Activated CD4-positive, alpha-beta T cell treated with anti-CD3 and anti-CD28 coated beads, Interleukin-10, Interleukin-2, amounts not matched to agents 100 ng/mL and 50 ng/mL, durations not matched to agents 16 hours and 8 hours (primary cell): ENCODE measurements at regions not wholly inside any gene's neighbourhood (a gene's known extent, or its start where the extent isn't known, plus 50 kb on each side); places are given as distances from the start of the nearest gene placed in this dataset.

Source experiments
- DNase-seq: peaks from one replicate; pipeline ENCODE4 v3.0.0-alpha.2; 2020

DNA sequence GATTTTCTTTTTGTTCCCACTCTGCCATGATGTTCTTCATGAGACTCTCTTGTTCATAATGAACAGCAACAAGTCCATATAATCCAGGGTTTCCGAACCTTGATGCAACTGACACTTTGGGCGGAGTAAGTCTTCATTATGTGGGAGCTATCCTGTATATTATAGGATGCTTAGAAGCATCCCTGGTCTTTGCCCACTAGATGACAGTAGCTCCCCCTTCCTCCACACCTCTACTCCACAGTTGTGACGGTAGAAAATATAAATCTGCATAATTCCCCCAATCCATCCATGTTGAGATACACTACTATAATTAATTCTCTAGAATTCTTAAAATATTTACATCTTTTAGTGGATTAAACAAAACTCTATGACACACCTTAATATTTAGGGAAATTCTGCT, 482.2 kb upstream of the CELF4 start:
- DNase-seq = no peak

DNA sequence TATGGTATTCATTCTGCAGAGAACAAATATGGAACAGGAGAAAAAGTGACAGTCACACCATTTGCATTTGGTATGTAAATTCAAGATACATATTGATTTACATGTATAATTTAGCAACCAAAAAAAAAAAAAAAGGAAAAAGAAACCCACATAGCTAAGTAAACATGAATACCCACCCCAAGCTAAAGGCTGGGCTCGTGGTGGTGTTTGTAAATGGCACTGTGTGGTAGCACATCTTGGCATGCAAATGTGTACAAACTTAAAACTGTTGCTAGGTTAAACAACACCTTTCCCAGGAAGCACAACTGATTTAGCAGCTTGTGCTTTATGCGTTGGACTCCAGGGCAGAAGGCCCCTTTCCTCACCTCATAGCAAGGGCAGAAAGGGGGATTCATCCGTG, 481.1 kb upstream of the CELF4 start:
- DNase-seq = no peak

DNA sequence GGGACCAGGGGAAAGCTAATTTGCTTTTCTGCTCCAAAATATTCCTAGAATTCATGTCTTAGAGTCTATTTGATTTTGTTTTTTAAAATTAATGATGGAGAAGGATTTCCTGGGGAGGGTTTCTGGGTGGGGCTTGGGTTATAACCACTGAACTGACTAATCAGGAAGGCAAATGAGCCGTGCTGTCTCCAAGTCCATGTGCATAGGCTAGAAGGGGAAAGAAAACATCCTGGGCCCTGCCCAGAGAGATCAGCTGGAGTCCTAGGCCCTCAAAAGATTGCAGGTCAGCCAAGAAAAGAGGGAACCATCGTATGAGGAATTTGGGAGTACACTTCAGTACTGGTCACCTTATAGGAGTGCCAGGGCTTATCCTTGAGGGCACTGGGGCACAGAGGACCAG, 480.2 kb upstream of the CELF4 start:
- DNase-seq = no peak

DNA sequence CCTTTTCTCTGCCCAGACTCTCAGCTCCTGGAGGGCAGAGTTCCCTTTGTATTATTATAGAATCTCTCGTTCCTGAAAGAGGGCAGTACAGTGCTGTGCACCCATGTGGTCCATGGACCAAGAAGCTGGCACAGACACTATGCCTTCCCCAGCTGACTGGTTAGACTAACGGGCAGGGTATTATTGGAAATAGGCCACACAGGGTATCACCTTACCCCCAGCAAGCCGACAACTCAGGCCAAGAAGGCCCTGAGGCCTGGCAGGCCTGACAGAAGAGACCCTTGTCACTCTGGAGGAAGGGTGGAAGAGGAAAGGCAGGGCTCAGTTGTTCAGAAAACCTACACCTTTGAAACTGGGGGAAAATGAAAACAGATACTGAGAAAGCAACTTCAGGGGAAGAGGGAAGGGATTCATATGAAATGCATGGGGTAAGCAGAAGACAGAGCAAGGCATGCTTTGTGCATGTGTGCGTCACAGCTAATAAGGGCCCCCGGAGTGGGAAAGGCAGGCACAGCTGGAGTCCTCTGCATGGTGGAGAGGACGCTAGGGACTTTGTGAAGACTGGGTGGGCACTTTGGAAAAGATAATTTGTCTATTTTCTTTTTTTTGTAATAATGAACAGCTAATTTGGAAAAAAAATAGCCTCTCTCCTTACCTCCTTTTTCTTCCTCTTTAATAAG, 476.8 kb upstream of the CELF4 start:
- no peak for DNase-seq

DNA sequence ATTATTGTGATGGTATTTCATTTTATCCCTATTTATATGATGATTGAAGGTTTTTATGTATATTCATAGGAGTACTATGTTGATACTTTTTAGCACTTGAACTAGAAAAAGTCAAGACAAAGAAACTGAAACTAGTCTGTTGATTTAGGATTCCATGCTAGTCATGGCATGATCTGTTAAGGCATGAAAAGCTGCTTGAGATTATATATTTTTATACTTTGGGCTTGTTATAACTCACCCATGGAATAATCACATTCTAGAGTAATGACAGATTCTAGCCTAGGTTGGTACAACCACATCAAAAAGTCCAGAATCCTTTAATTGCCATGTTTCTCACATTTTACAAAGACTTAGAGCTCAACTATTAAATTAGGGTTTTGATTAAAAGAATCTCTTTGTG, 472.6 kb upstream of the CELF4 start:
- DNase-seq = no peak

DNA sequence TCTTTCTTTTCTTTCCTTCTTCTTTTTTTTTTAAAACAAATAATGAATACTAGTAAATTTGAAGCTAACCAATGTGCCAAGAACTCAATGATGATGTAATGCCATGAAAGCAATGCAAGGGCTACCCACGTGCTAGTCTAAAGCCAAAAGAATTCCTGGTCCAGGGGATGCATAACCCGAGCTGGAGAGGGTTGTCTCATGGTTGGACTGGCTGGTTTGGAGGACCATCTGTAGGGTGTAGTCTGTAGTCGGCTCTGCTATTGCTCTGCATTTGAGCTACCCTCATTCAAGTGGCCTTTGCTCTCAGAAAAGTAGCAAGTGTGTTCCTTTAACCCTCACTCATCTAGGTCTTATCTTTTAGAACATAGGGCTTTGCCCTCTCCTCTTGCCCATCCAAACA, 469.6 kb upstream of the CELF4 start:
- no peak for DNase-seq

DNA sequence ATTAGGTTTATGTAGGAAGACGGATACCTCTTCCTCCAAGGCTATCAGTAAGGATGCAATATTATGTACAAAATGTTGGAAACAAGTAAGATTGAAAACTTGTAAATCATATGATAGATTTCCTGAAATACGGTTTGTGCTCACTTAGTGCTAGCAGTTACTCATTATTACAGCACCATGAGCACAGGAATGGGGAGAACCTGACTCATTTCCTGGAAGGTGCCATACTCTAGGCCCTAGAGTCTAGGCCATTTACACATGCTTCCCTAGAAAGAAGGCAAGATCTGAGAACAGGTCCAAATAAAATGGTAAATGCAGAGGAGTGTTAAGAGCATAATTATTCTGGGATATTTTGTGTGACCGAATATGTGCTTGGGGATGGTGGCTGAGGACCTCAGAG, 467.7 kb upstream of the CELF4 start:
- no peak for DNase-seq

DNA sequence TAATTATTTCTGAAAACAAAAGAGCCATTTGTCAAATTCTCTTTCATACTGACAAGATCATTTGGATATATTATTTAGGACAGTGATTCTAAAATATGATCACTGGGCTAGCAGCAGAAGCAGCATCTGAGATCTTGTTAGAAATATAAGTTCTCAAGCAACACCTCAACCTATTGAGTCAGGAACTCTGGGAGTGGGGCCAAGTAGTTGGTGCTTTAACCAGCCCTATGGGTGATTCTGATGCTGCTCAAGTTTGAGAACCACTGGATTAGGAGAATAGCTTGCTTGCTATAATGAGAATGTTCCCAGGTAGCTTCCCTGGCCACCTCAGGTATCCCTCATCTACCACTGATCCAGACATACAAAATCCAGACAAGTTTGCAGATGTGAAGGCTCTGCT, 466.9 kb upstream of the CELF4 start:
- DNase-seq = no peak

DNA sequence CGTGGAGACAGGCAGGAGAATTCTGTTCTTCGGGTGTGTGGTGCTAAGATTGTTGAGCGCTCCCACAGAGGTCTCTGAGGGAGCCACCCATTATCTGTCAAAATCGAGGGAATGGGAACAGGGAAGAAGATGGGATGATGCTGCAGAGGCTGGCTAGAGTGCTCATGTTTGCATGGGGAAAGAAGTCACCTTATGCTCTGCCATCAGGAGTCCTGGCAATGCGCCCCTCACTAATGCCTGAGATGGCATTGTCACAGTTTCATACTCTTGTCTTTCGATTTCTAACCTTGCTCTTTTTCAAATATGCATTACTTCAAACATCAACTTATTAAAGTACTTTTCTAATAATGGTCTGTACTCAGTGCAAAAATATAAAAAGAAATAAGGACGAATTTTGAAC, 463.3 kb upstream of the CELF4 start:
- DNase-seq = no peak

DNA sequence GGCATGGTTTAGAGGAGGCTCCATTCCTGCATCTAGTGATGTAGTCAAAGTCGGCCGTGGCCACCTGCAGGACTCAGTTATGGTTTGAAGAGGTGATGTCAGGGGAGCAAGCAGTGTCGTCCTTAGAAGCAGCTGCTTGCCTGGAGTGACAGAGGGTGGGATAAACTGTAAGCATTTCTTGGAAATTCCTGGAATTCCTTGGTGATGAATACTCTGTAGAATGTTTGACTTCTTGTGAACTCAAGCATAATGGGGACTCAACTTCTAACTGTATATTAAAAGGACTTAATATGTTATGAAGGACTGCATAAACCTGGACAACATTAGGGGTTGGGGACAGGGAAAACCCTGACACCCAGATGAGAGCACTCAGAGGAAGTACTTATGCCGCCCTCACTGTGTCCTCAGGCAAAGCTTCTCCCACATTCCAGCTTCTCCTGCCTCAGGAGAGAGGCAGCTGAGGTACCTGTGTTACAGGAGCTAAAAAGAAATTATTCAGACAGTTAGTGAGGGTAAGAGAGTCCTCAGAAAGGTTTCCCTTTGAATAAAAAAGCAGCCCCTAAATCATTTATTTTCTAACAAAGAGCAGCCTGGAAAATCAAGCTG, 459.9 kb upstream of the CELF4 start:
- DNase-seq = no peak

DNA sequence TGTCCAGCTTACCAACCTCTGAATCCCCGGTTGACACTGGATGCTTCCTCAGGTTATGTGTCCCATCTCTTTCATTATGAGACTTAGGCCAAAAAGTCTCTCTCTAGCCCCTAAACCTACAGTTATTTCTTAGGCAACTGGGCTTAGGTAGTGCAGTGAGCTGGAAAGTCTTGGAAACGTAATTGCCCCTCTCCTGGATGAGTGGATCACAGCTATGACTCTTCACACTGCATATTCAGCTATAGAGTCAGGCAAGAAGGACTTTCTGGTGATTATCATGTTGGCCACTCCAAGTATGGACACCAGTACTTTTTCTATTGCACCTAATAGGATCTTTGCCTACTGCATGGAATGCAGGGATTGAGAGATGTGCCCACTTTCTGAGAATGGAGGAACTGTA, 458.3 kb upstream of the CELF4 start:
- no peak for DNase-seq

DNA sequence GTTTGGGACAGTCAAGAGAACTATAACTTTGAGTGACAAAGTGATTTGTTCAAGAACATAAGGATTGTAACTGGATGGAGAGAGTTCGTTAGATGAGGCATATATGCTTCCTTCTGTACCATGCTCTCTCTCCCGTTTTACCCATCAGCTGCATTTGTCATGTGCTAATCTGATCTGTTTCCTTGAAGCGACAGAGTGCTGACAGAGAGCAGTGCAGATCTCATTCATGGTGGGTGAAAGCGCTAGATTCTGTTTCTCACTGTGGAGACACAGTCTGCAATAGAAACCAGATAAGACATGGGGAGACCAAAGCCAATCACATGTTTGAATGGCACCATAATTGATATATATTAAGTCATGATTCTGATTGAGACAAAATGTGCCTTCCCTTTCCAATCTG, 456.6 kb upstream of the CELF4 start:
- no peak for DNase-seq

DNA sequence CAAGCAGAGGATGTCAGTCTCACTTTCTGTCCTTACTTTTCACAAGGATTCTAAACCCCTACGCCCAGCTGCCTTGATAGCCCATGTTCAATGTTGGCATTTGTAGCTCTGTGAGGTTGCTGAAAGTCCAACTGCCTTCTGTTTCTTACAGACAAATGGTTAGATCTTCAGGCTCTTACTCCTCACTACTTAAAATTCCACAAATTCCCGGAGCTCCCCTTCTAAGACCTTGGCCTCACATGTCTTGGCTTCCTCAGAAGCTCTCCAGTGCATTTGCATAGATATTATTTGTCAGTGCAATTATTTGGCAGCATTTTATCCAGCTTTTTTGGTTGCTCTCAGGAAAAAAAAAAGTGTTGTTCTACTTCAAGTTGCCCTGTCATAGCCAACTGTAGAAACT, 453.7 kb upstream of the CELF4 start:
- no peak for DNase-seq

DNA sequence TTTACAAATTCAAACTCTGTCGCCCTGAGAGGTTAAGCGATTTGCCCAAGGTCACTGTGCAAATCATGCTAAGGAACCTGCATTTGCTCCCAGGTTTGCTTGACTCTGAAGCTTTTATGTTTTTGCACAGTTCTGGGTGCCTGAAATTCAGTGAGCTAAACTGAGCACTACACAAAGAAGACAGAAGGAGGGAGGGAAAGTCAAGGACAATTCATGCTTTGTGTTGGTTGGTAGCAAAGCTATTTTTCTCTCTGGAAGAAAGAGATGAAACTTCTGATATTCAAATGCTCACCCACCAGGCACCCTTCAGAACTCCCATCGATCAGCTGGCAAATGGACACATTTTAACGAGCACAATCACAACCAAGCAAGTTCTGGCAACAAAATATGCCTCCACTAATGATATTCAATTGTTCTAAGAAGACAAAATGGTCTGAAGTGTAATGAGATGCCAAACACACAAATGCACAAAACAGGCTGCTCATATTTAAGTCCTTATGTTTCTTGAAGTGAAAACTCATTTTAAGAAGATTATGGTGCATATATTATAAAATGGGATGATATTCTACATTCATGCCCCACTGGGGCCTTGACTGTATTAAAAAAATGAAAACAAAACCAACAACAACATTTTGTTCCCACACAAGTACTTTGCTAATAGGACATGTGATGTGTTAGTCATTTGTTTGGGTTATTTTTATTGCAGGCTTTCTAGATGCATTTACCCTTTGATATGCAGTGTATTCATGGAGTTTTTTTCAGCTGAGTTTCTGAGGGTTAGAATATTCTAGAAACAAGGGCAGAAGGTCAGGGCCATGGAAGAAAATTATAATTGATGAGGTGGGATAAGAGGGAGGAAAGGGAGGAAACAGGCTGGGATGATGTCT, 445.6 kb upstream of the CELF4 start:
- DNase-seq = no peak

DNA sequence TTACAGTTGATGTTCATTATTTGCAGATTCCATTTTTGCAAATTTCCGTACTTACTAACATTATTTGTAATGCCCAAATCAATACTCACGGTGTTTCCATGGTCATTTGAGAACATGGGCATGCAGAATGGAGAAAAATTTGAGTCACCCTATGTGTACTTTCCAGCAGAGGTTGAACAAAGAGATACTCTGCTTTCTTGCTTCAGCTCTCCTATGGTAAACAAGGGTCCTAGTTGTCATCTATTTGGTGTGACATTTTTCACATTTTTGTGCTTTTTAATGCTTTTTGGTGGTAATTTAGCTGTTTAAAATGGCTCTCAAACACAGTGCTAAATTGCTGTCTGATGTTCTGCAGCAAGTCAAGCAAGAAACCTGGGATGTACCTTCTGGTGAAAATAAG, 444.4 kb upstream of the CELF4 start:
- DNase-seq = no peak

DNA sequence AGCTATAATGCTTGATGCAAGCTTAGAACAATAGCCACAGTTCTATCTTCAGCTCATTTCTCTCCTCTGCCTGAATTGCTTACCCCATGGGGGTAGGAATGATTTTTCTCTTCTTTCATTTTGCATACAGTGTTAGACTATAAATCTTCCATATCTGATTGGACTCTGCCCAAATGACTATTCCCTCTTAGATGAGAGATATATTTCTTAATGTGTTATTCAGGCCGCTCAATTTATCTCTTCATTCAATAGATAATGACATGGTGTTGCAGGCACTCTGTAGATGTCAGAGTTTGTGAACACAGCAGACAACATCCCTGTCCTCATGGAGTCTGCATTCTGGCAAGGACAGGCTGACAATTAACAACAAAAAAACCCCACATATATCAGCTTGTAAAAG, 443.7 kb upstream of the CELF4 start:
- DNase-seq = no peak

DNA sequence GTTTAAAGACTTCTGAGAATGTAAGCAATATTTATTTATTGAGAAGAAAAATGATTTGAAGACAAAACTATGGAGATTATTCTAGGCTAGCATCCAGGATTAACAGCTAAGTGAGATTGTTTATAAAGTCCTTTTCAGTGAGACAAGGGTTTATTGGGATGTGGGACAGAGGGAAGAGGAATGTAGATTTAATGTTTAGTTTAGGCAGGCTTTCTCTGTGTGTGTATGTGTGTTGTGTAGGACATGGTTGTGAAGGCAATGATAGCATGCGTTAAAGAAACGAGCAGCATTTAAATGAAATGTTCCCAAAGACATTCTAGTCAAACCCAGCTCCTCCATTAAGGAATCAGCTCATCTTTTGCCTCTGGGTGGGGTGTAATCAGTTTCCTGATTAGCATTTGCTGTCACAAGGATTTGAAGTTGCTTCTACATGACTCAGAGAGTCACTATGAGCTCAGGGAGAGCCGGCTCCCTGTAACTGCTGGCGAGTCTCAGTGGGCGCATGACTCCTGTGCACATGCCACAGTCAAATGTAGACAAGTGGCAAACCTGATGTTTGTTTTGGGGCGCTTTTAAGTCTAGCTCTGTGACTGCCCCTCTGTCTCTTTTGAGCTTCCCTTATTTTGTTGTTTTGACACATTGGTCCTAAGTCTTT, 442.2 kb upstream of the CELF4 start:
- DNase-seq = no peak

DNA sequence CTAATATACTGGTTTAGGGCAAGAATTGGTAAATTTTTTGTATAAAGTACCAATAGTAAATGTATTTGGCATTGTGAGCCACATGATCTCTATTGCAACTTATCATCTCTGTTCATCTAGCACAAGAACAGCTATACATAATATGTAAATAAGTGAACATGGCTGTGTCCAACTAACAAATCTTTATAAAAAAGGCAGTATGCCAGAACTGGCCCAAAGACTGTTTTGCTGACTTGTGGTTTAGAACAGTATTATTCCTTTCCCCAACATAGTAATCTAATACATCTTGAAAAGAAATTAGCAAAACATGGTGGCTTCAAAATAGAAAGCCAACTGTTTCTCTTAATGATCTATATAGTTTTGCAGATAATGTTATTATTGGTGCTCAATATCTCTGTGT, 441.4 kb upstream of the CELF4 start:
- DNase-seq = no peak

DNA sequence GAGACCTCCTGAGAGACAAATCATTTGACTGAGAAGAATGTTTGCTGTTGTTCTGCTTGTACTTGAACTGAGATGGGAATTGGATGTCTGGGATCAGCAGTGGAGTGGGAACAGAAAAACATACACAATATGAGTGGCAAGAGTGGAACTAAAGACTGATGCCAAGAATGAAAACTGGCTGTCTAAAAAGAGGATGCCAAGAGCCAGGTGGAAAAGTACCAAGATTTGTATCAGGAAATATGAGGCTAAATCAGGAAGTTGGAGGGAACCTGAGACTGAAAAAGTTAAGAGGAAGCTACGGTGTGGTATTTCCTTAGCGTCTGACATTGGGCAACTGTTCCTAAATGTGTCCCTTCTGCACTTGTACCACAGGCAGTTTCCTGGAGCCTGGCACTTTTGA, 440.9 kb upstream of the CELF4 start:
- DNase-seq = no peak

DNA sequence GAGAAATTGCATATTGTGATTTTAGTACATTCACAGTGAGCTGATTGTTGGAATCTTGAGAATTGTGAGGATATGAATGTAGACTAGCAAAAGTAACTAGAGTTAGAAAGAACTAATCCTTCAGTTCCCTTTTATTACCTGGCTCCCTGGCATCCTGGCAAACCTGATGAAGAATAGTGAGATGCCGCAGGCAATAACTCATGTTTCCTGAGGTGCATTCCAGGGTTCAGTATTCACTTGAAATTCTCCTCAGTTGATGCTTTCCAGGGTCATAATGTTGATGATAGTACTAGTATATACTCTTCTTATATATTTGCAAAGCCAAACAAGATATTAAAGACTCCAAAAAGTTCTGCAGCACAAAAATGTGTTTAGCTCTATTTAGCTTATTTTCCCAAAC, 432.1 kb upstream of the CELF4 start:
- no peak for DNase-seq

DNA sequence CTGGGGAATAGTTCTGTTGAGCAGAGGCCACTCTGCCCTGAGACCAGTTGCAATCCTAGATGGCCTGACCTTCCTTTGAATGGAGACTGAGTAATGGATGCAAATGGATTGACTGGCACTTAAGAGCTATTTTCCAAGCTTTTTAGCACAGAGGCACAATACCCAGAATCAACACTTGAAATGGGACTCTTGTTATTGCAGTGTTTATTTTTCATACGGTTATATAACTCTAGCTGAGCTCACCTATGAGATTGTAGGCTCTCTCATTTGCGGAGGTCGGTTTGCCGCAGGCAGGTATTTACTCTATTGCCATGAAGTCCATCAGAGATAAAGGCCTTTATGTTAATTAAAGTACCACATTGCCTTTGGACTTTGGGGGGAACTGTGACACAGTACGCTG, 422.3 kb upstream of the CELF4 start:
- no peak for DNase-seq

DNA sequence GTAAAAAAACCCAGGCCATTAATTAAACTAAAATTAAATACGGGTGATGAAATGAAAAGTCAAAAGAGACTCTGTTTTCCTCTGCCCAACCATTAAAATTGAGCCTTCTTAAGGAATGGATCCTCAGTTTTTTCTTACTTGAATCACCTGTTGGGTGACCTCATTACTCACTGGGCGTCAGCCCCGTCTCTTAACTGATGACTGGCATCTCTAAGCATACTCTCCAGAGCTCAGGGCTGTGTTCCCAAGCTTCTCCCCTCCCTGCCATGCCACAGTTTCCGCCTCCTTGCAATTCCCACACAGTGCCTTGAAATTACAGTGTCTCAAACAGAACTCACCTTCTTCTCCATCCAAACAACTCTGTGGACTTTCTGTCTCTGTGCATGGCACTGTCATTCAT, 421.1 kb upstream of the CELF4 start:
- no peak for DNase-seq

DNA sequence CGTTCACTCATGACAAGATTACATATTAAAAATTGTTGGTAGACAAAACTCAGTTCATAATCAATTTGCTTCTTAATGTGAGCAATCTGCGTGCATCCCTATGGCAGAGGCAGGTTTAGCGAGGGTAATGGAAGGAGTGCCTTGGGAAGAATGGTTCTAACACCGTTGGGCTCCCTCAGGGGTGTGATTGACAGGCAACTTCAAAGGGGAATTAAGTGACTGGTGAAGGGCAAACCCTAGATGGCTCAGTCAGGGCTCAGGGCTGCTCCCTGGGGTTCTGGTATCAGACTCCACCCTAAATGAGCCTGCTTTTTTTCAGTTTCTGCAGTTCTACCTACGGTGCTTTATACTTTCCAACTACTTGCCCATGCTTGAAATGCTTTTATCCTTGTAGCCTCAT, 419.5 kb upstream of the CELF4 start:
- DNase-seq = no peak

DNA sequence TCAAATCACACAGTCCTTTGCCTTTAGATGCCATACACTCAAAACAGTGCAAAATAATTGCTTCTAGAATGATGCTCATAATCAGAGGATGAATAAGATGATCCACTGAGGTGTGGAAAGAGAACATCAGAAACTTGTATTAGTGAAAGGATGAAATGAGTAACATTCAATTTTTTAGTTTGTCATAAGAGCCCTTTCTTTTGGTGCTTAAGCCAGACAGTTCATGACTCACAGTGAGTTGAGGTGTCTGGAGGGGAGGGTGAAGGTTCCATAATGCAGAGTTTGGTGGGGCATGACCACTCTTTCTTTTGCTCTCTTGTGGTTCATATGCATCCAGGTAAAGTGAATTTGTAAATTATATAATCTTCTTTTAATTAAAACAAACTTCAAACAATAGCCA, 415.0 kb upstream of the CELF4 start:
- no peak for DNase-seq
